Uterus (tissue), 2 donors: ENCODE measurements at regions not wholly inside any gene's neighbourhood (a gene's known extent, or its start where the extent isn't known, plus 50 kb on each side); places are given as distances from the start of the nearest gene placed in this dataset.

Source experiments
- CTCF ChIP-seq, 4 experiments: fragments of 200-600 bp in 2 of 4; fragments of 450-650 bp in 2 of 4; sonication (generic) in 2 of 4; IDR thresholded peaks; one replicate each; pipeline ENCODE4 v1.5.1; 2016 to 2019; ENCODE audit warnings: antibody characterized with exemption in 4 of 4, mild to moderate bottlenecking in 2 of 4, moderate library complexity in 1 of 4
- POLR2A ChIP-seq, 2 donors: fragments of 450-650 bp; IDR thresholded peaks; one replicate each; pipeline ENCODE4 v1.6.1; 2016; ENCODE audit warnings: antibody characterized with exemption in 2 of 2, mild to moderate bottlenecking in 1 of 2, moderate library complexity in 1 of 2

GRCh38 chr13:40383885-40384284 lies 282.6 kb downstream of the FOXO1 start:
- TF ChIP-seq POLR2A (IDR thresholded peaks at IDR 0.05) (no peak), CTCF (IDR thresholded peaks at IDR 0.05) (no peak)
